ENCODE measurements at regions not wholly inside any gene's neighbourhood (a gene's known extent, or its start where the extent isn't known, plus 50 kb on each side); places are given as distances from the start of the nearest gene placed in this dataset.

DNA sequence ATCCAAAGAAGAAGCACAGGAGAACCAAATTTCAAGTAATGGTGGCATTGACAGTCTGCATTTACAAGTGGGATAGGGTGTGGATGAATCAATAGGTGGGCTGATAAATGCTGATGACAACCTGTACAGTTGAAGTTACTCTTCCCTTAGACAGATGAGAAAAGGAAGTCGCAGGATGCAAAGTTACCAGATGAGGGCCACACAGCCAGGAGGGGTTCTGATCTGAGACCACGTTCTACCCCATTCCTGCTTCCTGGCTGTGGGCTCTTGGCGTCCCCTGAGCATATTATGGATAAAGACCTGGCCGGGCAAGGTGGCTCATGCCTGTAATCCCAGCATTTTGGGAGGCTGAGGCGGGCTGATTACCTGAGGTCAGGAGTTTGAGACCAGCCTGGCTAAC, 104.6 kb downstream of the EOMES start:
- TF ChIP-seq, protein P1, sequence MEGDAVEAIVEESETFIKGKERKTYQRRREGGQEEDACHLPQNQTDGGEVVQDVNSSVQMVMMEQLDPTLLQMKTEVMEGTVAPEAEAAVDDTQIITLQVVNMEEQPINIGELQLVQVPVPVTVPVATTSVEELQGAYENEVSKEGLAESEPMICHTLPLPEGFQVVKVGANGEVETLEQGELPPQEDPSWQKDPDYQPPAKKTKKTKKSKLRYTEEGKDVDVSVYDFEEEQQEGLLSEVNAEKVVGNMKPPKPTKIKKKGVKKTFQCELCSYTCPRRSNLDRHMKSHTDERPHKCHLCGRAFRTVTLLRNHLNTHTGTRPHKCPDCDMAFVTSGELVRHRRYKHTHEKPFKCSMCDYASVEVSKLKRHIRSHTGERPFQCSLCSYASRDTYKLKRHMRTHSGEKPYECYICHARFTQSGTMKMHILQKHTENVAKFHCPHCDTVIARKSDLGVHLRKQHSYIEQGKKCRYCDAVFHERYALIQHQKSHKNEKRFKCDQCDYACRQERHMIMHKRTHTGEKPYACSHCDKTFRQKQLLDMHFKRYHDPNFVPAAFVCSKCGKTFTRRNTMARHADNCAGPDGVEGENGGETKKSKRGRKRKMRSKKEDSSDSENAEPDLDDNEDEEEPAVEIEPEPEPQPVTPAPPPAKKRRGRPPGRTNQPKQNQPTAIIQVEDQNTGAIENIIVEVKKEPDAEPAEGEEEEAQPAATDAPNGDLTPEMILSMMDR (IDR thresholded peaks at IDR 0.05) = no peak
- H3K4me3 Mint-ChIP-seq = no peak overlapping the region
- WGBS (ENCODE audit: insufficient coverage) = 50% methylated on average over 3 of the region's 5 CpGs
- H3K9ac ChIP-seq (ENCODE audit: insufficient read depth, low read length, poor library complexity, severe bottlenecking) = no peak overlapping the region
- no peaks in the 10 kb centered on the region for H3K36me3 Mint-ChIP-seq
- no peaks in the 10 kb centered on the region for H4K20me1 ChIP-seq (ENCODE audit: insufficient read depth, low read length)
- peaks cover 0 to 3% (median 1%) of the 10 kb centered on the region in 3 donors for H3K27me3 Mint-ChIP-seq (ENCODE audit: low read depth in 3 of 3)
- no peak overlapping the region for H2AFZ ChIP-seq (ENCODE audit: insufficient read depth, low read depth, low read length, poor library complexity, severe bottlenecking)
- DNase-seq = no peak
- H3K27ac ChIP-seq (ENCODE audit: low read depth in 1 of 2, low read length in 2 of 2) = no peak overlapping the region
- no peaks in the 10 kb centered on the region for H3K27me3 ChIP-seq (ENCODE audit: control insufficient read depth in 2 of 2, insufficient read depth in 2 of 2, low read length in 2 of 2)
- H3K4me1 ChIP-seq (ENCODE audit: control insufficient read depth in 1 of 2, insufficient read depth in 2 of 2, low read length in 2 of 2) = no peaks in the 10 kb centered on the region
- H3K9me3 ChIP-seq (replicated peaks in 1 of 2; ENCODE audit: control insufficient read depth in 1 of 2, insufficient read depth in 1 of 2, low read length in 2 of 2) = peaks cover 0 to 12% of the 10 kb centered on the region in 2 donors
- H3K4me3 ChIP-seq (replicated peaks in 1 of 3; ENCODE audit: low read depth in 2 of 3, low read length in 3 of 3) = no peak overlapping the region
- H3K27ac Mint-ChIP-seq = no peak overlapping the region
- H3K79me2 ChIP-seq (ENCODE audit: insufficient read depth, low read length) = no peaks in the 10 kb centered on the region
- H3K4me2 ChIP-seq (replicated peaks; ENCODE audit: extremely low read depth, low read length, poor library complexity, severe bottlenecking) = no peak overlapping the region
- H3K9me3 Mint-ChIP-seq = peaks cover 10 to 23% (median 17%) of the 10 kb centered on the region in 7 donors
- no peaks in the 10 kb centered on the region for H3K4me1 Mint-ChIP-seq
- no peaks in the 10 kb centered on the region for H3K36me3 ChIP-seq (replicated peaks in 1 of 2; ENCODE audit: control insufficient read depth in 1 of 2, insufficient read depth in 2 of 2, low read length in 2 of 2)
- intact Hi-C loops (cut with micrococcal nuclease) = no loop called here

DNA sequence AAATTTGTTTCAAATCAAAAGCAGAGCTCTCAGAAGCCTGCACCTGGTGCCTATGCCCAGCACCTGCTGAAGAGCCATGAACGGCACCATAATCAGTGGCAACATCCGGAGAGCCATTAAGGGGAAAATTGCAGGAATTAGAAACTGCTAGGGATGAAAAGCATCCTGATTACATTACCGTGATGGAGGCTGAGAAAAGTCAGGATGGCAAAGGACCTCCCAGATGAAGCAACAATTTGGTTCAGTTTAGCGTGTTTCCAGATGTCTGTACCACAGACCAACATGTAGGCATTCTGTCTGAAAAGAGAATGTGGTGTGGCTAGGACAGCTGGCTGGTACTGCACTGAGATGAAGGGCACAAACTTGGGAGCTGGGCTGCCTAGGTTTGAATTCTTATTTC, 106.1 kb downstream of the EOMES start:
- H3K4me3 ChIP-seq (replicated peaks in 1 of 3; ENCODE audit: low read depth in 2 of 3, low read length in 3 of 3) = no peak overlapping the region
- H3K4me2 ChIP-seq (replicated peaks; ENCODE audit: extremely low read depth, low read length, poor library complexity, severe bottlenecking) = no peak overlapping the region
- no peaks in the 10 kb centered on the region for H3K79me2 ChIP-seq (ENCODE audit: insufficient read depth, low read length)
- intact Hi-C loops (cut with micrococcal nuclease) = no loop called here
- no peak for DNase-seq
- H3K4me1 Mint-ChIP-seq = no peaks in the 10 kb centered on the region
- peaks cover 0 to 12% of the 10 kb centered on the region in 2 donors for H3K9me3 ChIP-seq (replicated peaks in 1 of 2; ENCODE audit: control insufficient read depth in 1 of 2, insufficient read depth in 1 of 2, low read length in 2 of 2)
- no peaks in the 10 kb centered on the region for H3K36me3 Mint-ChIP-seq
- H3K27me3 ChIP-seq (ENCODE audit: control insufficient read depth in 2 of 2, insufficient read depth in 2 of 2, low read length in 2 of 2) = no peaks in the 10 kb centered on the region
- no peaks in the 10 kb centered on the region for H3K4me1 ChIP-seq (ENCODE audit: control insufficient read depth in 1 of 2, insufficient read depth in 2 of 2, low read length in 2 of 2)
- H3K36me3 ChIP-seq (replicated peaks in 1 of 2; ENCODE audit: control insufficient read depth in 1 of 2, insufficient read depth in 2 of 2, low read length in 2 of 2) = no peaks in the 10 kb centered on the region
- TF ChIP-seq, protein P1 (IDR thresholded peaks at IDR 0.05) = no peak
- no peaks in the 10 kb centered on the region for H4K20me1 ChIP-seq (ENCODE audit: insufficient read depth, low read length)
- H3K9me3 Mint-ChIP-seq = peaks cover 10 to 20% (median 15%) of the 10 kb centered on the region in 7 donors
- no peak overlapping the region for H3K9ac ChIP-seq (ENCODE audit: insufficient read depth, low read length, poor library complexity, severe bottlenecking)
- H2AFZ ChIP-seq (ENCODE audit: insufficient read depth, low read depth, low read length, poor library complexity, severe bottlenecking) = no peak overlapping the region
- WGBS (ENCODE audit: insufficient coverage) = 92% methylated on average over 4 of the region's 4 CpGs
- no peak overlapping the region for H3K27ac ChIP-seq (ENCODE audit: low read depth in 1 of 2, low read length in 2 of 2)
- peaks cover 0 to 3% (median 1%) of the 10 kb centered on the region in 3 donors for H3K27me3 Mint-ChIP-seq (ENCODE audit: low read depth in 3 of 3)
- no peak overlapping the region for H3K27ac Mint-ChIP-seq
- no peak overlapping the region for H3K4me3 Mint-ChIP-seq
